ENCODE measurements at regions not wholly inside any gene's neighbourhood (a gene's known extent, or its start where the extent isn't known, plus 50 kb on each side); places are given as distances from the start of the nearest gene placed in this dataset.

DNA sequence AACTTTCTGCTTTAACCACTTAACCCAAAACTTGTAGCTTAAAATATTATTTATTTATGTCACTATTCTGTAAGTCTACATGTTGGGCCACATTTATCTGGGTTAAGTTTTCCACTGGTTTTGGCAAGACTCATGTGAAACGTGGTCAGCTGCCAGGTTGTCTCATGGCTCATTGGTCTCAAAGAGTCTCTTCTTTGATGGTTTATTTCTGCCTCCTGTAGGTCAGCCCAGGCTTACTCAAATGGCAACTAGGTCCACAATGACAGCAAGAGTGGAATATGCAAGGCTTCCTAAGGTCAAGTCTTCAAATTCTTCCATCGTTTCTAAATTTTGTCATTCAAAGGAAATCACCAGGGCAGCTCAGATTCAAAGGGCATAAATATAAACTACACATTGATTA, 828.7 kb downstream of the PCDH7 start:
- DNase-seq, result no peak

DNA sequence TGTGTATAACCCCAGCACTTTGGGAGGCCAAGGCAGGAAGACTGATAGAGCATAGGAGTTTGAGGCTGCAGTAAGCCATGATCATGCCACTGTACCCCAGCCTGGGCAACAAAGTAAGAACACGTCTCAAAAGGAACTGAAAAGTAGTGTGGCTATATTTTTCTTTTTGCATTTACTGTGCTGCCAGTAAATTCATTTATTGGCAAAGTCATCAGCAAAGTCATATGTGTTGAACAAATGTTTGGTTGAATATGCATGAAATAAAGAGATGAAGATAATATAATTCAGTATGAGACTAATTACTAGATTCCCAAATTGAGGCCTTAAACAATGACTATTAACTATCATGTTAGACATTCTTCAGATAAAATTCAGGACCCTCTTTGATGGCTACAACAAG, 829.1 kb downstream of the PCDH7 start:
- no peak for DNase-seq

DNA sequence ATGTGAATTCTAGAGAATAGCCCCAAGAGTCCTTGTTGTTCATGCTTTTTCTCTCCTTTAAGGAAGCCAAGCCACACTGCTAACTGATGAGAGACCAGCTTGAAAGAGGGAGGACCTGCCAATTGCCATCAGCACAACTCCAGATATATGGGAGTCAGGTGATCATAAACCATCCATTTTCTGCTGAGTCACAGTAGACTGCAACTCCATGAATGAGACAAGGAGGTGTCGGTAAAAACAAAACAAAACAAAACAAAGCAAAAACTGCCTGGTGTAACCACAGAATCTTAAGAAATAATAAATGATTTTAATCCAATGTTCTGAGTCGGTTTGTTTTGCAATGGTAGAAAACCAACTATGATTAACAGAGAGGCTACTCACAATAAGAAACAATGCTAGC, 837.3 kb downstream of the PCDH7 start:
- no peak for DNase-seq

DNA sequence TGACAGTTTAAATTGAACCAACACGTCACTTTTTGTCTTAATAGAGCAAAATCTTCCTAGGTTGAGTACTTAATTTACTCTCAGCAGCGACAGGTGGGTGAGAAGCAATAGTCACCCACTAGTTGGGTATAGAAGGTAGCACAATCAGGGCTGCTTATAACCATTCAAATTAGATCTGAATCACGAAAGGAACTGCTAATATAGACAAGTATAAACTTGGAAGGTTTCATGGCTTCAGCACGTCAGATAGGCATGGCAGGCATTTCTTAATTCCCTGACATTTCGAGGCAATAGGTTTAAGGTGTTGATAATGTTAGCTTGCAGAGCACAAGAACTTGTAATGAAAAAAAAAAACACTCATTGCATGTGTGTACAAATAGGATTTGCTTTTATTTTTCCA, 853.4 kb downstream of the PCDH7 start:
- no peak for DNase-seq

DNA sequence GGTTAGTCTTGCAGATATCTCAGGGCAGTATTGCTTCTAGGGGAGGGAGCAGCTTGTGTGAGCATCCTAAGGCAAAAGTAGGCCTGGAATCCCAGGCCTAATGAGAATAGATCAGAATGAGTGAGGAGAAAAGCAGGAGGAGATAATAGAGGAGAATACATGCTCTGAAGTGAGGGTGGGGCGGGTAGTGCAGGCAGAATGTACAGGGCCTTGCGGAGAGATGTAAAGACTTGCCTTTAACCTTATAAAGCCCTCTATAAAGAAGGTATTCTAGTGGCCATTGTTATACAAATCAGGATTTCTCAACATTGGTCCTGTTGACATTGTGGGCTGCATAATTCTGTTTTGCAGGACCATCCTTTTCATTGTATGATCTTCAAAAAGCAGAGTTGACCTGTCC, 855.3 kb downstream of the PCDH7 start:
- no peak for DNase-seq

DNA sequence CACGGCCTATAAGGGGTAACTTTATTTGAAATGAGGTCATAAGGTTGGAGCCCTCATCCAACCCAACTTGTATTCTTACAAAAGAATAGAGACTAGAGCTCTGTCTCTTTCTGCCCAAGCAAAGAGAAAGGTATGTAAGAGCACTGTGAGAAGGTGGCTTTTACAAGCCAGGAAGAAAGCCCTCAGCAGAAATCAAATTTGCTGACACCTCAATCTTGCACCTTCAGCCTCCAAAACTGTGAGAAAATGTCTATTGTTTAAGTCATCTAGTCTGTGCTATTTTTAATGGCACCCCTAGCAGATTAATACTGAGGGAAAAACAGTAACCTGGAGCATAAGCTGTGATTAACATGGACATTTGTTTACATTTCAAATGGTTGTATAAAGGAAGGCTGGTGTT, 860.7 kb downstream of the PCDH7 start:
- DNase-seq, result no peak

DNA sequence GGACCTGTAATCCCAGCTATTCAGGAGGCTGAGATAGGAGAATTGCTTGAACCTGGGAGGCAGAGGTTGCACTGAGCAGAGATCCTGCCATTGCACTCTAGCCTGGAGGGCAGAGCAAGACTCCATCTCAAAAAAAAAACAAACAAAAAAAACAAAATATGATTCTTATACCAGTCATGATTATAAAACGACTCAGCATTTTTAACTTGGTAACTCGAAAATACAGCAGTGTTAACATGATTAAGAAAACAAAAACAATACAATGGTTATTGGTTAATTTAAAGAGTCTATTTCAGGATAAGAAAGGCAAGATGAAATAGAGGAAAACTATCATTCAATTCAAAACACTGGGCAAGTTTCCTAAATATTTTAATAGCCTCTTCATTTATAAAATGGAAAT, 865.3 kb downstream of the PCDH7 start:
- DNase-seq, result no peak

DNA sequence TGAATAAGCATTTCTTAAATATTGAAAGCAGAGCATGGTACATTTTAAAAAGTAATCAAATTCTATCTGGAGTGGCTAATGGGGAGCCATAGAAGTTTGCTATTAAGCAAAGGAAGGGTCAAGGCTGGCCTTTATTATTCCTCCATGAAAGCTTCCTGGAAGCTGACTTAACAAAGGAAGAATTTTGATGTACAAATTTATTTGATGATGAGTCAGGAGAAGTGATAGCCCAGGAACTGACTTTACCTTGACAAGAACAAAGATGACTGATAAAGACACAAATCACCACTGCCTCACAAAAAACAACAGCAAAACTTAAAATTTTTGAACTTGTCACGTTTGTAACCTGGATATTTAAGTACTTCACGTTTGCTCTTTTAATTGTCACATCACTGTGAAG, 872.1 kb downstream of the PCDH7 start:
- no peak for DNase-seq

DNA sequence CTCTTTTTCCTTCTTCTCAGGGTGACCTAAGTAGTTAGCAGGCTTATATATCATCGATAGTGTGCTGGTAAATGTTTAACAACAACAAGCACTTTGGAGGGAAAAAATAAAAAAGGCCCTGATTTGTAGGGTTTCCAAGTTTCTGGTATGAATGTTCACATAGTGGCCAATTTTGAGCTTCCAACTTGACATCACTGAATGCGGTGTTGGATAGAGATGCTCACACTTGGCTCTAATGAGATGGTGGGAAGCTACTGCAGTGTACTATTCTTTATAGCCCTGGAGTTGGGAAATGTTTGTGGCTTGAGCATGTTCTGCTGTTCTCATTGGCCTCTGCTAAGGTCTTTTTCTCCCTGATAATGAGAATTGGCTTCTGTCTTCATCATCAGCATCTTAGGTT, 875.3 kb downstream of the PCDH7 start:
- no peak for DNase-seq

DNA sequence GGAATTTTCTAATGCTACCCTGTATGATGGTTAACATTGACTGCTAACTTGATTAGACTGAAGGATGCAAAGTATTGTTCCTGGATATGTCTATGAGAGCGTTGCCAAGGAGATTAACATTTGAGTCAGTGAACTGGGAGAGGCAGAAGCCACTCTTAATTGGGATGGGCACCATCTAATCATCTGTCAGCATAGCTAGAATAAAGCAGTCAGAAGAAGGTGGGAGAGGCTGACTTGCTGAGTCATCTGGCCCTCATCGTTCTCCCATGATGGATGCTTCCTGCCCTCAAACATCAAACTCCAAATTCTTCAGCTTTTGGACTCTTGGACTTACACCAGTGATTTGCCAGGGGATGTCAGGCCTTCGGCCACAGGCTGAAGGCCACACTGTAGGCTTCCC, 878.5 kb downstream of the PCDH7 start:
- DNase-seq, result no peak

DNA sequence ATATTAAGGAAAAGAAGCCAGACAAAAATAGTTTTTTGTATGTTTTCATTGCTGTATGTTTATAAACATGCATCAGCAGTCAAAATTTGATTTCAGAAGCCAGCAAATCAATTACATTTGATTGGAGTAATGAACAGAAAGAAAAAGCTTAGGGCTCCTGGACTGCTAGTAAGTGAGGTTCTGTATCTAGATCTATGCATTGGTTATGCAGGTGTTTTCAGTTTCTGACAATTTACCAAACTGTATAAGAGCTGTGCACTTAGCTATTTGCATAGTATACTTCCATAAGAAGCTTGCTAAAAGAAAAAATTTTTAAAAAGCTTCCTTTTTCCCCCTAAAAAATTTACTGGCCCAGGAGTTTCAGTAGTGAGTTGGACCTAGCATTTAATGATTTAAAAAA, 881.6 kb downstream of the PCDH7 start:
- DNase-seq, result no peak

DNA sequence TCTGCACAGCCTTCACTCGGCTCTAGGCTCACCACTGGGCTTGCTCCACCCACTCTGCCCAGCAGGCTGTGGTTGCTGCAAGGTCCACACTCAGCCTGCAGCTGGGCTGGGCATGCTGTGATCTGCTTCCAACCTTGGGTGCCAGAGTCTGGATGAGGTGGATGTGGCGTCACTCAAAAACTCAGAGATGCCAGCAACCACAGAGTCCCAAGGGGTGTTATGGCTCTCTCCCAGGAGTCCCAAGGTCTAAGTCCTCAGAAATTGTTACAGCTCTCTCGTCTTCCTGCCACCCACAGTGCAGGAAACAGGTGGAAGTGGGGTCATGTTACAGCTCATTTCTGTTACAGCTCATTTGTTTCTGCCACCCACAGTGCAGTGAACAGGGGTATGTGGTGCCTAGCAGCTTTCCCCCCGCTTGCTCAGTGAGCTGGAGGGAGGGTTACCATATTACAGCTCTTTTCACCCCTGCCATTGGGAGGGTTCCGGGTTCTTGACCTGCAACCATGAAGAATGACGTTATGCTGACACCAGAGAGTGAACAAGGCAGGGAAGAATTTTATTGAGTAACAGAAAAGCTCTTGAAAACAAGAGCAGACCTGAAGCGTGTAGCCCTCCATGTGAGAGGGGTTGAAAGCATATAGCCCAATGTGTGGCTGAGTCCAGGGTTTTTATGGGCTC, 893.9 kb downstream of the PCDH7 start:
- no peak for DNase-seq

DNA sequence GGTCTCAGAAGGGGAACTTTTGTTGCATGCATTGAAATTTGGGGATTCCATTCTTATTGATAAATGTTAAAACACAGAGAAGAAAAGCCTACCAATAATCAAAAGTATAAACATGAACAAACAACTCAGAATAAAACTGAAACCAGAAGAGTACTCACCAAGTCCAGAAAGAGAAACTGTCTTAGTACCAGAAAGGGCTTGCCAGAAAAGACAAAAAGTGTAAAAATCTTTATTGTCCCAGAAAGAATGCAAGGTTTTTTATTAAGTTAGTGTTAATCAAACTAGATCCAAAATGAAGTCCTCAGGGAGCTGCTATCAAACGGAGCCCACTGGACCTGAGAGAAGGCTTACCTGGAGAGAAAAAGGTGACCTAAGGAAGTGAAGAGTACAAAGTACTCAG, 897.5 kb downstream of the PCDH7 start:
- DNase-seq, result no peak

DNA sequence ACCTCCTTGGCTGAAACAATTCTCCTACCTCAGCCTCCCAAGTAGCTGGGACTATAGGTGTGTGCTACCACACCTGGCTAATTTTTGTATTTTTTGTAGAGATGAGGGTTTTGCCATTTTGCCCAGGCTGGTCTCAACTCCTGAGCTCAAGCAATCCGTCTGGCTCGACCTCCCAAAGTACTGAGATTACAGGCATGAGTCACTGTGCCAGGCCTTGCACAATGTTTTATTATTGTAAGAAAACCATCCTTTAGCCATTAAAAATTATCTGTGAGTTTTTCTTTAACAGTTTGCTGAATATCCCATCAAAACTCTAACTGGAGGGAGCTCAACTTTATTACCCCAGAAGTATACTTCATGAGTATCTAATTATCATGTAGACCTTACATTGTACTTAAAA, 900.3 kb downstream of the PCDH7 start:
- no peak for DNase-seq

DNA sequence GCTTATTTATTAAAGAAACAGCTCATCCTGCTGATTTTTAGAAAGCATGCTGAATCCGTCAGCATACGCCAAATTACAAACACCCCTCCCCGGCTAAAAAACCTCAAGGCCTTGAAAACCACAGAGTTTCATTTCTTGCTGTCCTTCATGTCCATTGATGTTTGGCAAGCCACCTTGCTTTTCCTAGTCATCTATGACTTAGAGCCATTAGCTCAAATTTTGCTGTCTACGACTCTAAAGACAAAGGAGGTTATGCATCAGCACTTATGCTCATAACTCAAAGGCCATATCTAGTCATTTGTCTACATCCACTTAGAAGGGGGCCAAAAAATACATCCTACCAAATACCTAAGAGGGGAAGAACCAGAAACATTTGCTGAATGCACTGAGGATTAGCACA, 925.1 kb downstream of the PCDH7 start:
- no peak for DNase-seq

DNA sequence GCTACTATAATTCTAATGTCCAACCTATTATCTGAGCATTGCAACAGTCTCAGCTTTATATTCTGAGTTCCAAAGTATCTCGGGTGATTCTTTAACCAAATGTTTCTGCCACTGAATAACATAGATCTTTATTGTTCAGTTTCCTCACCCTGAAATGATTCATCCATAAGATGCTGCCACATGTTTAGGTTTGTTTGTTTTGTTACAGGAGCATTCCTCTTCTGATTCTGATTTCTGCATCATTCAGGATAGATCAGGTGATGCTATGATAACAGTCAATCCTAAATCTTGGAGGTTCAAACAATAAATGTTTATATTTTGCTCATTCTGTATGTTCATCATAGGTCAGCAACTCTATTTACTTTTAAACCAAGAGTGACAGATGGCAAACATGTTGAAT, 927.6 kb downstream of the PCDH7 start:
- DNase-seq, result no peak

DNA sequence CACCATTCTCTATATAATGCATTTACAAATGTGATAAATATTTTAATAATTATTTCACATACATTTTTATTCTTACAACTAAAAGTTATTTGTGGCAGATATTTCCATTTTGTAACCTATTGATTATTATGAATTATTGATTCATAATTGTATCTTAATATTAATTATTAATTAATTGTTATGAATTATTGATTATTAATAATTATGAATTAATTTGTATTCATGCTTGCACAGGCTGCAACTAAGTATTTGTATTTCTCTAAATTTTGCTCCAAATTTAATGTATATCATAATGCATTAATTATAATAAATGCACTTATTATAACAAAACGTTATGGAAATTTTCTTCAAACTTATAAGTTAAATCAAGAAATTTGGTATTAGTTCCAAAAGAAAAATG, 929.7 kb downstream of the PCDH7 start:
- DNase-seq, result no peak

DNA sequence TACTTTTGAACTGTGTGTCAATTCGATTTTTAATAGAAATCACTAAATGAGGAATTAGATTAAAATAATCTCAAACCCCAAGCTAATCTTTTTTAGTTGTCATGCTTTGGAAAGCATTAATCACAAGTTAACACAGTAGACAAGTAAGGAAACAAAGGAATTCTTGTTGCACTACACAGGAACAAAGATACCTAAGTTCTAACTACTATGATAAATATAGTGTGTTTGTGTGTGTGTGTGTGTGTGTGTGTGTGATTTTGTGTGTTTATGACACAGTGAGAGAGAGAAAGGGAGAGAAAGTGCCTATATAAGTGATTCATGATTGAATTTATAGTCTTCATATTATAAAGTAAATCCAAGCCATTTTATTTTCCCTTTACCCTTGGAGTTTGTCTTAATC, 931.4 kb downstream of the PCDH7 start:
- DNase-seq, result no peak

DNA sequence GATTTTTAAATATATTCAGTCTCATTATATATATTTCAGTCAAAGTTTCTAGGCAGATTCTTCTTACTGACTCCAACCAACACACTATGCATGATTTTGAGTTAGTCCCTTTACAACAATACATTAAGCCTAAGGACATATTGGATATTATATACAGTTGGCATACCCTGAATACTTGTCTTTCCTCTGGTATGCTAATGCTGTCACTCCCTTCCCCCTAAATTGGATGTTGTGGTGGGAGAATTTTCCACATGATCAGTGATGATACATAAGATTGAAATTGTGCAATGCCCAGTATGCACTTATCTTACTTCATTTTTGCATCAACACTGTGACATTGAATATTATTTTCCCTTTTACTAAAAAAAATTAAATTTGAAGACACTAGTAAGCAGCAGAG, 935.2 kb downstream of the PCDH7 start:
- DNase-seq, result no peak

DNA sequence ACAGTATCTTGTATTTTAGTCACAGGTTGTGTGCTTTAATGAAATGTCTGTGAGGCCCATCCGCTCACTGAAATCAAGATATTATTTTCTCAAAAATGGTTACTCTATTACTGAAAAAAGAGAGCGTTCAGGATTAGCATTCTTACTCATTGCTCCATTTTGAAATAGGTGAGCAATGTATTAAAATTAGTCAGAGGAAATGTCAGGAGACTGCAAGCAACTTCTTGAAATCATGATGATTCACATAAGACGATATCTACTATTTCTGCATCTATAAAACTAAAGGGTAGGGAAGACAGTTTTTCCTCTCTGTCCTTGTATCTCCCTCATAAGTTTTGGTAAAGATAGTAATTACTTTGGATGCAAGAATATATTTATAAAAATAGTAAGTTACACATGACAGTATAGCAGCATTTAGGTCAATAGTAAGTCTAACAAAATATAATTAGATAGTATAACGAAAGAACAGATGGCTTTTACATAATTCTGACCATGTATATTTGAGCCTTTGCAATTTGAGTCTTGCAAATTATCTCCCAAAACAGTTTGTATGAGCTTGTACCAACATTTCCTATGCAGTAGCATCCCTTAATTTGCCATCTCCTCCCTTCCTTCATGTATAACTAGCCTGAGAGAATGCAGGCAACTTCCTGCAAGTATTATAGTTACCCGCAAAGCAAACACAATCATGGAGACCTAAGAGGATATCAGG, 937.8 kb downstream of the PCDH7 start:
- no peak for DNase-seq

DNA sequence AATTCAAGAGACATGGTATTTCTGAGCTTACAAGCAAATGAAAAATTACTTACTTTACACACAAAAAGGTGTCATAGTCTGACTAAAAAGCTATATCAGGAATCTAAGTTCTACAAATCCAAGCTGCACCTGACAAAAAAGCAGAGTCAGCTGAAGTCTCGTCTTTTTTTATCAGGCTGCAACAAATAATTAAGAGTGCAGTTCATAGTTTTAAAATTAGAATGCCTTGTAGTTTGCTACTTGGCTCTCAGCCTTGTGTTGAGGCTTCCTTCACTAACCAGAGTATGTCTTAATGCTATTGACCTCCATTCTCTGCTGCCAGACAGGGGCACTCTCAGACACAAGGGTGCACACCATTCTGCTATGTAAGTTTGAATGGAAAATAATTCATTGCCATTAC, 940.7 kb downstream of the PCDH7 start:
- no peak for DNase-seq

DNA sequence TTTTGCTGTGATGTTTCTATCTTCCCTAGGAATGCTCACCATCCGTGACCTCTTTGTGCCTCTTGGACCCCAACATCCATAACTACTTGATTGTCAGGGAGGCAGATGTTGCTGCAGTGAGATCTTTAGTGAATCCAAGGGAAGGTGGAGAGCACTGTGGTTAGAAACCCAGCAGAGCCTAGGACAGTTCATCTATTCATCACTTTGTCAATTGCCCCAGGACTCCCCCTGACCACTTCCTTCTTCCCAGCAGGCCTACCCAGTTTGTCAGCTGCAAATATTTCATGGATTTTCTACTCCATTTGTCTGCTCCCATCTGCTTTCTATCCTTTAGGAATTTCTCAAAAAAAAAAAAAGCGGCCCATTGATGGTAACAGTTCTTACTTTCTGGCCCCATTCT, 942.8 kb downstream of the PCDH7 start:
- no peak for DNase-seq

DNA sequence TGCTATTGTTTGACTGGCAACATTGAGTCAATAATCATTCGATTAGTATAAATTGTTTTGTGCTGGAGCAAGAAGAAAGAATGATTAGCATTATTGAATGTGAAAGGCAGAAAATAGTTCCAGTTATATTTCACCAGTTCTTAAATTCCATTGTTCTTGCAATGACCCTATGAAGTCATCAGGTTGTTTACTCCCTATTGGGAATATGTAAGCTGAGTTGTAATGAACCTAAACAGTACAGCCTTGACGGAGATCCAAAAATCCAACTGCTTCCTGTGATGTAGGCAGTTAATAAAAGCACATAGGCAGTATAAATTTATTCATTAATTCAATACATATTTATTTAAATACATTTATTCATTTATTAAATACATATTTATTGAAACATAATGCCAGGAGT, 947.5 kb downstream of the PCDH7 start:
- DNase-seq, result no peak

DNA sequence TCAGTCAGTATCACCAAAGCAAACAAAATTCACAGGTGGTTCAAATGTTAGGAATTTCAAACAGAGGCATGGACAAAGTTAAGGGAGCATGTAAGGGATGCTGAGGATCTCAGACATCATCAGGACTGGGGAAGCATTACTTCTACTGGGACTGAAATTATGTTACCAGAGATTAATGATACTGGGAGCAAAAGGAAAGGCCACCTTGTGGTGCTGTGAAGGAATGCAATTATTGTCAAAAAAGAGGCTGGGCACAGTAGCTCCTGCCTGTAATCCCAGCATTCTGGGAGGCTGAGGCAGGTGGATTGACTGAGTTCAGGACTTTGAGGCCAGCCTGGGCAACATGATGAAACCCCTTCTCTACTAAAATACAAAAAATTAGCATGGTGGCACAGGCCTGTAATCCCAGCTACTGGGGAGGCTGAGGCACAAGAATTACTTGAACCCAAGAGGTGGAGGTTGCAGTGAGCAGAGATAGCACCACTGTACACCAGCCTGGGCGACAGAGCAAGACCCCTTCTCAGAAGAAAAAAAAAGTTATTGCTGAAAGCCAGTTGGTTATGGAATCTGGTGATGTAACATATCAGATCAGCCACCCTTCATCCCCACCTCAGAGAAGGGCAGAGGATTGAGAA, 954.3 kb downstream of the PCDH7 start:
- no peak for DNase-seq

DNA sequence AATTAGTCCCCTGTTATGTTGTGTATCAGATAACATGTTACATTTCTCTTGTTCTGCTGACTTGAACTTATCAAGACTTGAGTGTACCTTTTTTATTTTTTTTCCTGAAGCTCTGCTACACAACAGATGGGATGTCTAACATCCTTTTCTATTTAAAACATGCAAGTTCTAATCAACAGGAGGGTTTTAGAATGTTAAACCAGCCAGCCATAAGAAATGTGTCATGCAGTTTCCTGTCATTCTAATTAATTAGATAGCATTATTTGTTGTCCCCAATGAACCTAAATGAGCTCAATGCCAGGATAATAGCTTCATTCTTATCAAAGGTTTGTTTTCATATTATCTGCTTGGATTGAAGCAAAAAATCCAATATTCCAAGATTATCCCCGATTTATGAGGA, 958.2 kb downstream of the PCDH7 start:
- DNase-seq, result no peak

Data from NCI-H2029 (cell line).